Stimulated activated CD8-positive, alpha-beta memory T cell treated with anti-CD3 and anti-CD28 coated beads, Interleukin-12 subunit alpha, Interleukin-12 subunit beta, amount 100 ng/mL, for 1 hour (primary cell): ENCODE measurements at regions not wholly inside any gene's neighbourhood (a gene's known extent, or its start where the extent isn't known, plus 50 kb on each side); places are given as distances from the start of the nearest gene placed in this dataset.

Experiments
- DNase-seq: peaks from one replicate; pipeline ENCODE4 v3.0.0-alpha.2; 2020; ENCODE audit warnings: low read depth

DNA sequence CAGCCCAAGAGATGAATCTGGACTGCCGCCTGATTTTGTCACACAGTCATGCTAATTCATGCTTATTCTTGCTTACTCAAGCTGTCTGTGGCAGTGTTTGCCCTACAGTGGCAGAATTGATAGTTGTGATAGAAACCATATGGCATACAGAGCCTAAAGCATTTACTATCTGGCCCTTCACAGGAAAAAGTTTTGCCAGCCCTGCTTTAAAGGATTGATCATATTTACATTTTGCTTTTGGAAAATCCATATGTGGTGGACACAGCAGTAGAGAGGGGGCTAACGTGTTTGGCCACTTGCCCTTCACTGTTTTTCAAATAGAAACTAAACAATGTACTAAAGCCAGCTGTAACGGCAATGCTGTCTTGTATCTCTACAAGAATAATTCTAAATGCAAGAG is 974.0 kb upstream of the GHITM start:
- DNase-seq = no peak

- DNase-seq = no peak
Measured at GRCh38 chr10:83166344-83166743, 973.0 kb upstream of the GHITM start.

DNA sequence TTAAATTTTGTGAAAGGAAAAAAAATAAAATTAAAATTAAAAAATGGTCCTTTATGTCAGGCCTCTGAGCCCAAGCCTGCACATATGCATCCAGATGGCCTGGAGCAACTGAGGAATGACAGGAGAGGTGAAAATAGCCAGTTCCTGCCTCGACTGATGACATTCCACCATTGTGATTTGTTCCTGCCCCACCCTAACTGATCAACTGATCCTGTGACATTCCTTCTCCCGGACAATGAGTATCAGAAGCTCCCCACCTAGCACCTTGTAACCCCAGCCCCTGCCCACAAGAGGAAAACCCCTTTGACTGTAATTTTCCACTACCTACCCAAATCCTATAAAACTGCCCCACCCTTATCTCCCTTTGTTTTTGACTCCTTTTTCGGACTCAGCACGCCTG is 972.2 kb upstream of the GHITM start:
- DNase-seq = no peak

DNA sequence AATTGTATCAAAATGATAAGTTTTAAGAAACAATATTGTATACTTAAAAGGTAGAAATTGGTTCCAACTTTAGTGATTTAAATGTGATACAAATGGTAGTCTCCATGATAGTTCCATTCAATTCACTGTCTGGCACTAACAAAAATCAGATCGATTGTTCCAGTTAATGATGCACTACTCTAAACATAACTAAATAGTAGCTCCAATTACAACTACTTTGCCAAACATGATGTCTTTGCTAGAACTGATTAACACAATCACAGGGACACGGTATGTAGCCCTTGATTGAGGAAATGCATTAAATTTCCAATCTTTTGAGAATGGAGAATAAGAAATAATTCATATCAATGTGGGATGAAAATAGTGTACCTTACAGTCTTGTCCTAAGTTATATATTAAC is 962.4 kb upstream of the GHITM start:
- no peak for DNase-seq

GRCh38 chr10:83178526-83178925 is 960.8 kb upstream of the GHITM start:
- DNase-seq = no peak

- DNase-seq = no peak
Measured at GRCh38 chr10:83179371-83179770, 959.9 kb upstream of the GHITM start.

- no peak for DNase-seq
Measured at GRCh38 chr10:83182076-83182475, 957.2 kb upstream of the GHITM start.

- no peak for DNase-seq
Measured at GRCh38 chr10:83184641-83185040, 954.7 kb upstream of the GHITM start.

DNA sequence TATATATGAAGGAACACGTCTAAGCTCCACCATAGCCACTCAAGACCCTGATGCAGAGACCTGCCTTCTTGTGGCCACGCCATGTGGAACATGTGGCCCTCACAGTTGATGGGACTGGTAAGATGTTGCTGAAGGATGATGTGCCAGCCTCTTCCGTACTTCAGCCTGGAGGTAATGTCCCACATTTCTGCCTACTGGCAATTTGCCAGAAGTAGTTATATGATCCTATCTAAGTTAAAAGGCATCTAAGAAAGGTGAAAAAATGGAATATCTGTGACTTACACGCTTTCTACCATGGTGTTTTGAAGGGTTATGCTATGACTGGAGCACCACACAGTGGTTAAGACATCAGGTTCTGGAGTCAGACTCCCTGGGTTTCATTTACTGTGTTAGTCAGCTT is 948.7 kb upstream of the GHITM start:
- DNase-seq = no peak

DNA sequence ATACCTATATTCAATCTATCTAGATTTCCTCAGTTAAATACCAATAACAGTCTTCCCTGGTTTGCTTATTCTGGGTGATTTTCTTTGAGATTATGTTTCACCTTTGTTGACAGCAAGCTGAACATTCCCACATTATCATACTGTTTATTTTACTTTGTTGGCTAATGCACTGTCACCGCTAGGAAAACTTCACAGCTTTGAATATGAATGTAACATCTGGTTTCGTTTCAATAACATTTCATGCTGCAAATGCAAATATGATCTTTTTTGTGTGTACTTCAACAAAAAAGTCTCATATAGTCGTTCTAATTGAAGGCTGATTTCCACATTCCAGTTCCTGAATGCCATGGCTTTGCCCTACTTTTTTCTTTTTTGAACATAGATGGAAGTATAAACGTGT is 946.3 kb upstream of the GHITM start:
- no peak for DNase-seq

DNA sequence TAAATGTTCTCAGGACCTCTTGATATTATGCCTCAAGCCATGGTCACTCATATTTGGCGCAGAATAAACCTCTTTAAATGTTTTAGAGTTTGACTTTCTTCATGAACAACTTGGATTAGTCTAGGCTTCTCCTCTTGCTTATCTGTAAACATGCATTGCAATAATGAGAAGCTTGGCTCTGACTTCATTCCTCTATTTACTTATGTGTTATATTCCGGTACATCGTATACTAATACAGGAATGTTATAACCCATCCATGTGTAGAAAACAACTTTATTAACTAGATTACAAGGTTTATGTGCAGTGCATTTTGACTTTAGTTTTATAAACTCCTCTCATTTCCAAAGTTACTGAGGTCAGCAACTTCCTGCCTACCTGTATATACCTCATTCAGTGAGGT is 944.3 kb upstream of the GHITM start:
- DNase-seq = no peak

DNA sequence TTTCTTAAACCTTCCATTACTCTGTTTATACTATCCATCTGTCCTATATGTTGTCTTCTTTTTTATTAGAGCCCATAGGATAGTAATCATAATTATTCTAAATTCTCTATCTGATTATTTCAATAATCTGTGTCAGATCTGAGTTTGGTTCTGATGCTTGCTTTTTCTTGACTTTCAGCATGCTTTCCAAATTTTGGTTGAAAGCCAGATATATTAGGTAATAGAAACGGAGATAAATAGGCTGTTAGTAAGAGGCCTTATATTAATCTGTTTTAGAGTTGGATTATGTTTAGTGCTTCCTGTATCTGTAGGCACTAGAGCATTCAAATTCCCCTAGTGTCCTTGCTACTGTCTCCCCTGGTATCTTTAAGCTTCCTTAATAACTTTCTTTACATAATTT is 939.9 kb upstream of the GHITM start:
- DNase-seq = no peak

DNA sequence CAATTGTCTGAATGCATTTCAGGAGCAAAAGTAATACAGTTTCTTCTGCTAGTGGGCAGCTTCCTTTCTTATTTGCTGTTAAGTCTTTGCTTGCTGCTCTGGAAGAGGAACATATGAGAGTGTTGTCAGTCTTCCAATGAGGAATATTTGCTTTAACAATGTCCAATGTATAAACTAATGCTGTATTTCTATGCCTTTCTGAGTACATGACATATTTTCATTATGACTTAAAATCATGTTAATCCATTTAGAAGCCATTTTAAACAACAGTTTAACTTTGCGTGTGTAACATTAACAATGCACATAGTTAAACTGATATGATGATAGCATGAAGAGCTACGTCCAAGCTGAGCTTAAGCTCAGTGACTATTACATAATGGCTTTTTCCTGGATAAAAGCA is 933.4 kb upstream of the GHITM start:
- DNase-seq = no peak

- no peak for DNase-seq
Measured at GRCh38 chr10:83212632-83213334, 926.5 kb upstream of the GHITM start.

GRCh38 chr10:83214136-83214535 is 925.2 kb upstream of the GHITM start:
- DNase-seq = no peak

DNA sequence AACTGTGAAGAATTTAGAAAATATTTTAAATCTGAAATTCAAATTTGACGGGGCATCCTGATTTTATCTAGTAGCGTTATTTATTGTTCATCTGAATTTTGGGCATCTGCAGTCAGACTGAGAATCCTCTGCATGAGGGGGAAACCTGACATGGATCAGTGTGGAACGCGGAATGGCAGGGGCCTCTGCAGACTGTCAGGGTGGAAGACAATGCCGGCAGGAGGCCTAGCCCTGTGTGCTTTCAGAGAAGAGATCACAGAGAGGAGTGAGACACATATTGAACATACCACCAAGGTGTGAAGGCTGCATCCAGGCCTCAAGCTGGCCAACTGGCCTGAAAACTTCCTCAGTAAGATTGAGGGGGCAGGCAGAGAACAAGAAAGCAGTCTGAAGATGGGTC is 921.1 kb upstream of the GHITM start:
- DNase-seq = no peak

DNA sequence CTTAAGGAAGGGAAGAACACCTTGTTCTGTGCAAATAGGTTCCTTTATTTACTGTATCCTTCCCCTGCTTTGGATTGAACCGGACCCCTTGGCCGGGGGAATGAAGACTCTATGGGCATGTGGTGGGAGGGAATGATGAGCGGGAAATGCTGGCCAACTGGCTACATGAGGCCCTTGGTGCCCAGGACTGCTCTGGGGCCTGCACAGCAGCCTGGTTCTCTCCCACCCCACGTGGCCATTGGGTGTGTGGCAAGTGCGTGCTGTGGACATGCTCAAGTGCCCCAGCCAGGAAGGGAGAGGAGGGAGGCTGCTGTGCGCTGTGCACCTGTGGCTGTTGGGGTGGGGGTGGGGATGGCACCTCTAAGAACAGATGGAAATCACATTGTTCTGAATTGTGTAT is 917.0 kb upstream of the GHITM start:
- DNase-seq = no peak

GRCh38 chr10:83222832-83223742 is 916.2 kb upstream of the GHITM start:
- DNase-seq = no peak

GRCh38 chr10:83225781-83226180 is 913.5 kb upstream of the GHITM start:
- DNase-seq = no peak

GRCh38 chr10:83229991-83230390 is 909.3 kb upstream of the GHITM start:
- no peak for DNase-seq

DNA sequence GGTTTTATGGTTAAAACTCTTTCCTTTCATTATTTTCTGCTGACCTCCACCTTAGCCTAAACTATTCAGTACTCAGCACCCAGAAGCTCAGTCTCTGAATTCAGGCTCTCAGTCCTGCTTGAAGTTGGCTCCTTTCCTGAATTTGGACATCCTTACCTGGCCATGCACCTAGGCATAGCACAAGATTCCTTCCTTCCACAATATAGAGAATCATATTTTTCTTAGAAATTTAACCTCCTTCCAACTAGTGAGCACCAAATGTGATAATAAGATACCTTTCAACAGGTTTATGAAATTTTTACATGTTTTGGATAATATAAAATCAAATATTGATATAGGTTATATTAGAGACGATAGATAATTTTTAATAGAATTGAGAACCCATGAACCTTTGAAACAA is 905.6 kb upstream of the GHITM start:
- no peak for DNase-seq

DNA sequence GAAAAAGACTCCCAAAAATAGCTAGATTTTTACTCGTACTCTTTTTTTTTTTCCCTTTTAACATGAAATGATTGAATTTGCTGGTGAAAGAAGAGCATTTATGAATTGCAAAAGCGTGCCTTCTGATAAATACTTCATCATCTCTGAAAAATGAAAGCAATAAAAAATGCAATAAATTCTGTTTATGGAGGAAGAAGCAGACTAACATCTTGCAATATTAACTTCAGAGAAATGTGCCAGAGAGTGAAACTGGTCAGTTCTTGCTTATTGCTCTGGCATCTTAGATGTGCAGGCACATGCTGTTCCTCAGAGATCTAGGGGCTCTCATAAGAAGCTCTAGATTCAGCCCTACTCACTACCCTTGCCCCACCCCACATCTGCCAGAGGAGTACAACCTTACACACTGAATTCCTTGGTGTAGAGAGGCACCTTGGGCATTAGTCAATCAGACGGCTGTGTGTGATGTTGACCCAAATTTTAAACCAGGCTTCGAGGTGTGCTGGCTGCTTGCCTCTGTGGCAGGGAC is 891.1 kb upstream of the GHITM start:
- DNase-seq = no peak

DNA sequence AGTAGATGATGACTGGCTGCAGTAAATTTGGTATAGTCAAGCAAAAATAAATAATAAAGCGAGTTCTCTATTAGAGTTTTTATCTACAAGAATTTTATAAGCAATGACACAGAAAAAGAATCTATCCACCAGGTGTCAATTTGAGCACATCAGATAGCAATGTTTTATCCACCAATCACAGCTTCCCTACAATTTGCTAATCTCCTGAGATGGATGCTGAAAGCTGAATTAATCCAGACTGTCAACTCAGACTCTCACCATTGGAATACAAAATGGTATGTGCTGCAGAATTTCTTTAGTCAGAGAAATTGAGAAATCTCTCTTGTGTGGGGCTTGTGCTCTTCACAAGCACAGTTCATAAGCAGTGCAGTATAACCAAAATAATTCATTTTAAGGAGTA is 888.9 kb upstream of the GHITM start:
- DNase-seq = no peak
